ENCODE measurements at regions not wholly inside any gene's neighbourhood (a gene's known extent, or its start where the extent isn't known, plus 50 kb on each side); places are given as distances from the start of the nearest gene placed in this dataset.
A peak's percentile ranks its signal among the peaks of the same experiment; 100 is the strongest.

DNA sequence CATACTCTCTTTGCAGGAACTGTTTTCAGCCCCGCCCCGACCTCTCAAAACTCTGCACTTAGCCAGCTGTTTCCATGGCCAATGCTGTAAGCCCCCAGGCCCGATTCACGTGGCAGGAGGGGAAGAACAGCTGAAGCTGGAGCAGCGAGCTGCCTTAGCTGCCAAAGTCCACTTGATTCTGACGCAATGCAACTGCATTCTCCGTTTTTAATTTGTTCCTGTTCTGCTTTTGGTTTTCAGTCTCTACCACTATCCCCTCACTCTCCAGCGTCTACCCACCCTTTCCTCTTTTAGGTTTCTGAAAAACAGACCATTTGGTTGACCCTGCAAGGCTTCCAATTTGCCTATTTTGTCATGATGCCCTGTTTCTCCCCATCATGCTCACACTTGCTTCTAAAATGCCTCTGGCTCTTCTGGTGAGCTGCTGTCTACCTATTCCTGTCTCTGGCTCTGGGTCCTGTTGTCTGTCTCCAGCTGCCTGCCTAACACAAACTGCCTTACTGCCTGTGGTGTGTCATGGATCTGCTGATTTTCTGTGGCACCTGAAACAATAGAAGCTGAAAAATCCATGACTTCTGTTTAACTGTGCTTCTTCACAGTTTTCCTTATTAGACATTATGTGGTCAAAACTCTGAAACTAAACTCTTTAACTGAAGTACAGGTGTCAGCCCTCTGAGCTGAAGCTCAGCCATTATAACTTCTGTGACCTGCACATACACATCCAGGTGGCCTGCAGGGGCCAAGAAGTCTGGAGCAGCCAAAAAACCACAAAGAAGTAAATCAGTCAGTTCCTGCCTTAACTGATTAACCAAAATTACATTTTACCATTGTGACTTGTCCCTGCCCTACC, 160.5 kb upstream of the AGTR2 start:
- no peak overlapping the region for H3K4me3 Mint-ChIP-seq
- Histone ChIP-seq H3K4me1 (ENCODE audit: control insufficient read depth, insufficient read depth, low read length) (no peaks in the 10 kb centered on the region), H3K4me3 (ENCODE audit: low read length) (no peak overlapping the region), H3K27me3 (ENCODE audit: control insufficient read depth, insufficient read depth, low read length, poor library complexity, severe bottlenecking) (no peaks in the 10 kb centered on the region), H3K9me3 (ENCODE audit: control insufficient read depth, low read length) (no peaks in the 10 kb centered on the region), H3K9ac (ENCODE audit: extremely low read depth, low read length, poor library complexity, severe bottlenecking) (no peak overlapping the region), H3K27ac (ENCODE audit: low read depth, low read length) (no peak overlapping the region), H3K36me3 (ENCODE audit: control insufficient read depth, insufficient read depth, low read length) (no peaks in the 10 kb centered on the region)
- TF ChIP-seq, protein P1, sequence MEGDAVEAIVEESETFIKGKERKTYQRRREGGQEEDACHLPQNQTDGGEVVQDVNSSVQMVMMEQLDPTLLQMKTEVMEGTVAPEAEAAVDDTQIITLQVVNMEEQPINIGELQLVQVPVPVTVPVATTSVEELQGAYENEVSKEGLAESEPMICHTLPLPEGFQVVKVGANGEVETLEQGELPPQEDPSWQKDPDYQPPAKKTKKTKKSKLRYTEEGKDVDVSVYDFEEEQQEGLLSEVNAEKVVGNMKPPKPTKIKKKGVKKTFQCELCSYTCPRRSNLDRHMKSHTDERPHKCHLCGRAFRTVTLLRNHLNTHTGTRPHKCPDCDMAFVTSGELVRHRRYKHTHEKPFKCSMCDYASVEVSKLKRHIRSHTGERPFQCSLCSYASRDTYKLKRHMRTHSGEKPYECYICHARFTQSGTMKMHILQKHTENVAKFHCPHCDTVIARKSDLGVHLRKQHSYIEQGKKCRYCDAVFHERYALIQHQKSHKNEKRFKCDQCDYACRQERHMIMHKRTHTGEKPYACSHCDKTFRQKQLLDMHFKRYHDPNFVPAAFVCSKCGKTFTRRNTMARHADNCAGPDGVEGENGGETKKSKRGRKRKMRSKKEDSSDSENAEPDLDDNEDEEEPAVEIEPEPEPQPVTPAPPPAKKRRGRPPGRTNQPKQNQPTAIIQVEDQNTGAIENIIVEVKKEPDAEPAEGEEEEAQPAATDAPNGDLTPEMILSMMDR (conservative IDR thresholded peaks at IDR 0.05) = no peak
- peak; percentile 78 for DNase-seq
- peaks cover 9% of the 10 kb centered on the region for H3K4me1 Mint-ChIP-seq
- no peak overlapping the region for H3K27ac Mint-ChIP-seq
- WGBS, 2 experiments (ENCODE audit: insufficient coverage in 1 of 2, insufficient read length in 1 of 2) = 40 to 48% methylated on average over 2 to 8 of the region's 8 CpGs
- H3K27me3 Mint-ChIP-seq (ENCODE audit: insufficient read depth) = peaks cover 2% of the 10 kb centered on the region
- peaks cover 40% of the 10 kb centered on the region for H3K9me3 Mint-ChIP-seq
- H3K36me3 Mint-ChIP-seq (ENCODE audit: low read depth) = peaks cover 12% of the 10 kb centered on the region

GRCh38 chrX:116010939-116011338, 159.6 kb upstream of the AGTR2 start:
- H3K36me3 Mint-ChIP-seq (ENCODE audit: low read depth) = peaks cover 12% of the 10 kb centered on the region
- peaks cover 2% of the 10 kb centered on the region for H3K27me3 Mint-ChIP-seq (ENCODE audit: insufficient read depth)
- Histone ChIP-seq H3K9me3 (ENCODE audit: control insufficient read depth, low read length) (no peaks in the 10 kb centered on the region), H3K4me3 (ENCODE audit: low read length) (no peak overlapping the region), H3K27ac (ENCODE audit: low read depth, low read length) (no peak overlapping the region), H3K36me3 (ENCODE audit: control insufficient read depth, insufficient read depth, low read length) (no peaks in the 10 kb centered on the region), H3K9ac (ENCODE audit: extremely low read depth, low read length, poor library complexity, severe bottlenecking) (no peak overlapping the region), H3K27me3 (ENCODE audit: control insufficient read depth, insufficient read depth, low read length, poor library complexity, severe bottlenecking) (no peaks in the 10 kb centered on the region), H3K4me1 (ENCODE audit: control insufficient read depth, insufficient read depth, low read length) (no peaks in the 10 kb centered on the region)
- 95% methylated on average over 5 of the region's 5 CpGs; no CpG with 5 or more reads in 1 of the 2 experiments for WGBS, 2 experiments (ENCODE audit: insufficient coverage in 1 of 2, insufficient read length in 1 of 2)
- H3K4me1 Mint-ChIP-seq = peaks cover 9% of the 10 kb centered on the region
- DNase-seq = no peak
- no peak overlapping the region for H3K27ac Mint-ChIP-seq
- H3K9me3 Mint-ChIP-seq = peaks cover 40% of the 10 kb centered on the region
- H3K4me3 Mint-ChIP-seq = no peak overlapping the region
- TF ChIP-seq, protein P1 (conservative IDR thresholded peaks at IDR 0.05) = no peak

GRCh38 chrX:116031331-116031730, 139.2 kb upstream of the AGTR2 start:
- H3K27ac ChIP-seq (ENCODE audit: low read depth, low read length) = no peak overlapping the region
- WGBS, 2 experiments (ENCODE audit: insufficient coverage in 1 of 2, insufficient read length in 1 of 2) = 81% methylated on average over 1 of the region's 1 CpG; no CpG with 5 or more reads in 1 of the 2 experiments
- no peaks in the 10 kb centered on the region for H3K36me3 ChIP-seq (ENCODE audit: control insufficient read depth, insufficient read depth, low read length)
- Mint-ChIP-seq H3K36me3 (ENCODE audit: low read depth) (no peaks in the 10 kb centered on the region), H3K27me3 (ENCODE audit: insufficient read depth) (peaks cover 9% of the 10 kb centered on the region), H3K9me3 (peaks cover 36% of the 10 kb centered on the region), H3K27ac (no peak overlapping the region), H3K4me3 (no peak overlapping the region), H3K4me1 (no peaks in the 10 kb centered on the region)
- H3K4me3 ChIP-seq (ENCODE audit: low read length) = no peak overlapping the region
- peaks cover 4% of the 10 kb centered on the region for H3K9me3 ChIP-seq (ENCODE audit: control insufficient read depth, low read length)
- H3K4me1 ChIP-seq (ENCODE audit: control insufficient read depth, insufficient read depth, low read length) = no peaks in the 10 kb centered on the region
- no peak for DNase-seq
- TF ChIP-seq, protein P1 (conservative IDR thresholded peaks at IDR 0.05) = no peak
- H3K9ac ChIP-seq (ENCODE audit: extremely low read depth, low read length, poor library complexity, severe bottlenecking) = no peak overlapping the region
- H3K27me3 ChIP-seq (ENCODE audit: control insufficient read depth, insufficient read depth, low read length, poor library complexity, severe bottlenecking) = no peaks in the 10 kb centered on the region

Measured in endodermal cell (in vitro differentiated cells).